GM18909 (cell line): ENCODE measurements at regions not wholly inside any gene's neighbourhood (a gene's known extent, or its start where the extent isn't known, plus 50 kb on each side); places are given as distances from the start of the nearest gene placed in this dataset.
"Not testable (repeated sequence)": the region's sequence is repeated elsewhere in the genome, so short reads cannot be mapped to it uniquely, and the experiment has no call there.

Experiments
- ATAC-seq: cut with Tn5 transposase; IDR thresholded peaks from one replicate; pipeline ENCODE4 v1.9.1; 2021; ENCODE audit warnings: mild to moderate bottlenecking; ENCODE audit not compliant: unreplicated experiment, poor library complexity

- ATAC-seq = no peak
Observed at GRCh38 chr6:91886183-91886795, 1299.4 kb upstream of the MAP3K7 start.

GRCh38 chr6:91881791-91882190 is 1294.9 kb upstream of the MAP3K7 start:
- ATAC-seq = not testable (repeated sequence)

- ATAC-seq = no peak
Observed at GRCh38 chr6:91879386-91879995, 1292.6 kb upstream of the MAP3K7 start.

- ATAC-seq = no peak
Observed at GRCh38 chr6:91877994-91878393, 1291.1 kb upstream of the MAP3K7 start.

GRCh38 chr6:91874971-91875370 is 1288.1 kb upstream of the MAP3K7 start:
- no peak for ATAC-seq

GRCh38 chr6:91868539-91869202 is 1281.8 kb upstream of the MAP3K7 start:
- ATAC-seq = no peak

- ATAC-seq = no peak
Observed at GRCh38 chr6:91865889-91866288, 1279.0 kb upstream of the MAP3K7 start.

- no peak for ATAC-seq
Observed at GRCh38 chr6:91864911-91865310, 1278.0 kb upstream of the MAP3K7 start.

- ATAC-seq = no peak
Observed at GRCh38 chr6:91860541-91861335, 1273.9 kb upstream of the MAP3K7 start.

- no peak for ATAC-seq
Observed at GRCh38 chr6:91852252-91852651, 1265.4 kb upstream of the MAP3K7 start.

GRCh38 chr6:91834813-91835212 is 1247.9 kb upstream of the MAP3K7 start:
- ATAC-seq = no peak

GRCh38 chr6:91827151-91827550 is 1240.3 kb upstream of the MAP3K7 start:
- no peak for ATAC-seq

- ATAC-seq = no peak
Observed at GRCh38 chr6:91826128-91826527, 1239.3 kb upstream of the MAP3K7 start.

GRCh38 chr6:91824331-91824730 is 1237.5 kb upstream of the MAP3K7 start:
- no peak for ATAC-seq

GRCh38 chr6:91822581-91822980 is 1235.7 kb upstream of the MAP3K7 start:
- no peak for ATAC-seq

GRCh38 chr6:91816335-91816734 is 1229.5 kb upstream of the MAP3K7 start:
- ATAC-seq = no peak

- no peak for ATAC-seq
Observed at GRCh38 chr6:91813641-91814040, 1226.8 kb upstream of the MAP3K7 start.

GRCh38 chr6:91812596-91813274 is 1225.9 kb upstream of the MAP3K7 start:
- no peak for ATAC-seq

GRCh38 chr6:91804981-91805380 is 1218.1 kb upstream of the MAP3K7 start:
- no peak for ATAC-seq

GRCh38 chr6:91802431-91802830 is 1215.6 kb upstream of the MAP3K7 start:
- no peak for ATAC-seq
